SK-N-MC (cell line): ENCODE measurements at regions not wholly inside any gene's neighbourhood (a gene's known extent, or its start where the extent isn't known, plus 50 kb on each side); places are given as distances from the start of the nearest gene placed in this dataset.

Experiments used
- EZH2 ChIP-seq: fragments of 200-600 bp; sonication (generic); IDR thresholded peaks from one replicate; pipeline ENCODE4 v1.6.1; 2017; ENCODE audit warnings: antibody characterized with exemption
- POLR2AphosphoS5 ChIP-seq: IDR thresholded peaks from 2 replicates; pipeline ENCODE4 v1.6.1; 2012; ENCODE audit warnings: mild to moderate bottlenecking, low read depth, low read length, borderline replicate concordance

DNA sequence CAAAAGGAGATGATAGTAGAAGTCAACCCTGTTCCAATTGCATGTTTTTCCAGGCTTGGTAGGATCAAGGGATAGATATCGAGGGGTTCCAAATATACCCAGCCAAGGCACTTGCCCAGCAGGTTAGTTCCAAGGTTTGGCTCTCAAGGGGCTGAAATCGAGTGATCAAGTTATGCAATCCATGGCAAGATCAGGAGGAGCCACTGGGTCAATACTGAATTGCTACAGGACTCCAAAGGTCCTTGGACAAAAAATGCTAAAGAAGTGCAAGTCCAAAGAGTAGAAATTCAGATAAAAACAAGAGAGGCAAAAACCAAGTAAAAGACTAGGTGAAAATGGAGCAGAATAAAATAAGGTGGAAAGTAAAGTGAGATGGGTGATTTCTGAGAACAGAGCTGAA lies 179.1 kb upstream of the RFX3 start:
- TF ChIP-seq EZH2: no peak
- TF ChIP-seq POLR2AphosphoS5: no peak
